AG08396 (cell line): ENCODE measurements at regions not wholly inside any gene's neighbourhood (a gene's known extent, or its start where the extent isn't known, plus 50 kb on each side); places are given as distances from the start of the nearest gene placed in this dataset.
"Not testable (repeated sequence)": the region's sequence is repeated elsewhere in the genome, so short reads cannot be mapped to it uniquely, and the experiment has no call there.

ENCODE experiments used
- DNase-seq: peaks from one replicate; pipeline ENCODE4 v3.0.0; 2012; ENCODE audit warnings: low spot score, mixed read lengths

- no peak for DNase-seq
These were observed 185.8 kb downstream of the B3GLCT start for GRCh38 chr13:31385540-31385939.

GRCh38 chr13:31394506-31394905 is 194.7 kb downstream of the B3GLCT start:
- DNase-seq: no peak

GRCh38 chr13:31395090-31395489 is 195.3 kb downstream of the B3GLCT start:
- DNase-seq: no peak

GRCh38 chr13:31399690-31400089 is 199.9 kb downstream of the B3GLCT start:
- no peak for DNase-seq

- DNase-seq: not testable (repeated sequence)
These were observed 203.9 kb downstream of the B3GLCT start for GRCh38 chr13:31403711-31404110.

GRCh38 chr13:31408927-31409326 is 209.2 kb downstream of the B3GLCT start:
- no peak for DNase-seq

GRCh38 chr13:31409678-31410356 is 210.0 kb downstream of the B3GLCT start:
- no peak for DNase-seq

GRCh38 chr13:31413516-31413915 is 213.7 kb downstream of the B3GLCT start:
- no peak for DNase-seq

GRCh38 chr13:31416066-31416465 is 216.3 kb downstream of the B3GLCT start:
- DNase-seq: no peak

- DNase-seq: no peak
These were observed 218.4 kb downstream of the B3GLCT start for GRCh38 chr13:31418186-31418585.

GRCh38 chr13:31421756-31422155 is 222.0 kb downstream of the B3GLCT start:
- no peak for DNase-seq

- DNase-seq: peak; percentile 86
These were observed 224.5 kb downstream of the B3GLCT start for GRCh38 chr13:31424130-31424729.

GRCh38 chr13:31426395-31426794 is 226.6 kb downstream of the B3GLCT start:
- no peak for DNase-seq

GRCh38 chr13:31427151-31428100 is 227.7 kb downstream of the B3GLCT start:
- DNase-seq: no peak

- DNase-seq: peak; percentile 55
These were observed 232.0 kb downstream of the B3GLCT start for GRCh38 chr13:31431722-31432137.

GRCh38 chr13:31433207-31433606 is 233.4 kb downstream of the B3GLCT start:
- DNase-seq: no peak

GRCh38 chr13:31433746-31434145 is 234.0 kb downstream of the B3GLCT start:
- no peak for DNase-seq

GRCh38 chr13:31434613-31435012 is 234.8 kb downstream of the B3GLCT start:
- no peak for DNase-seq

GRCh38 chr13:31435536-31435935 is 235.8 kb downstream of the B3GLCT start:
- no peak for DNase-seq

GRCh38 chr13:31436478-31436877 is 236.7 kb downstream of the B3GLCT start:
- DNase-seq: no peak

- DNase-seq: no peak
These were observed 238.2 kb downstream of the B3GLCT start for GRCh38 chr13:31437975-31438374.

GRCh38 chr13:31440132-31440531 is 240.4 kb downstream of the B3GLCT start:
- DNase-seq: no peak
